ENCODE measurements at regions not wholly inside any gene's neighbourhood (a gene's known extent, or its start where the extent isn't known, plus 50 kb on each side); places are given as distances from the start of the nearest gene placed in this dataset.
A peak's percentile ranks its signal among the peaks of the same experiment; 100 is the strongest.

DNA sequence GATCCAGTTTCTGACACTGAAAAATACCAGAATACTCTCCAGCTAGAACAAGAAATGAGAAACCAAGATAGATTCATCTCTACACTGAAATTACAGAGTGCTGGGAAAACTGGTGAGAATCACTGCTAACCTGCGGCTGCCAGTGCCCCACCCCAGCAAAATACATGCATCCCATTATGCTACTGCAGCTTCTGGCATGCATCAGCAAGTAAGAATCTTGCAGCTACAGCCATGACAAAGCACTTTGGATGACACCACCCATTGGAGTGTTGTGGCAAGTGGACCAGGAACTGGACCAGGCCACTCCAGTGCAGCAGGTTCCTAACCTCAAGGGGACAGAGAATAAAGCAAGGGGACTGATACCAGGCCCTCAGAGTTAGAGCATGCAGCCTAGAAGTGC, 378.8 kb upstream of the ETAA1 start:
- Histone ChIP-seq H4K8ac (ENCODE audit: low read length) (no peak overlapping the region), H3K4me2 (ENCODE audit: low read length, poor library complexity, severe bottlenecking) (no peak overlapping the region), H3K27me3 (ENCODE audit: control insufficient read depth in 1 of 2, insufficient read depth in 1 of 2, low read length in 2 of 2) (no peaks in the 10 kb centered on the region), H2BK120ac (ENCODE audit: low read depth, low read length) (no peak overlapping the region), H2BK12ac (ENCODE audit: low read length in 2 of 2) (peak overlapping the region in 1 of 2 experiments; percentile 42), H3K9ac (ENCODE audit: low read length) (no peak overlapping the region), H3K27ac (ENCODE audit: low read length, poor library complexity, severe bottlenecking) (no peak overlapping the region), H2AK5ac (ENCODE audit: low read length, severe bottlenecking) (no peak overlapping the region), H3K23ac (ENCODE audit: low read length in 2 of 2) (no peak overlapping the region), H3K4ac (ENCODE audit: low read depth in 1 of 2, low read length in 2 of 2) (no peak overlapping the region), H3K4me3 (ENCODE audit: insufficient read depth in 1 of 2, low read depth in 1 of 2, low read length in 2 of 2) (no peak overlapping the region), H3K9me3 (ENCODE audit: control insufficient read depth, low read length) (no peaks in the 10 kb centered on the region), H4K91ac (ENCODE audit: low read length) (no peak overlapping the region), H3K79me1 (replicated peaks; ENCODE audit: low read length, poor library complexity, severe bottlenecking) (no peaks in the 10 kb centered on the region), H3K18ac (ENCODE audit: low read depth in 1 of 2, low read length in 2 of 2) (no peak overlapping the region), H2BK15ac (ENCODE audit: low read depth, poor library complexity, severe bottlenecking) (no peak overlapping the region), H2BK5ac (ENCODE audit: low read depth, low read length, poor library complexity, severe bottlenecking) (no peak overlapping the region), H2AFZ (ENCODE audit: low read depth, low read length) (no peak overlapping the region), H3K14ac (ENCODE audit: low read length in 2 of 2) (no peak overlapping the region), H3K4me1 (ENCODE audit: control insufficient read depth, insufficient read depth, low read depth, low read length) (peaks cover 2% of the 10 kb centered on the region), H3K36me3 (ENCODE audit: control insufficient read depth in 1 of 2, insufficient read depth in 2 of 2, low read depth in 1 of 2, low read length in 2 of 2) (no peaks in the 10 kb centered on the region)
- DNase-seq, result no peak
- WGBS, result 100% methylated on average over 1 of the region's 1 CpG

DNA sequence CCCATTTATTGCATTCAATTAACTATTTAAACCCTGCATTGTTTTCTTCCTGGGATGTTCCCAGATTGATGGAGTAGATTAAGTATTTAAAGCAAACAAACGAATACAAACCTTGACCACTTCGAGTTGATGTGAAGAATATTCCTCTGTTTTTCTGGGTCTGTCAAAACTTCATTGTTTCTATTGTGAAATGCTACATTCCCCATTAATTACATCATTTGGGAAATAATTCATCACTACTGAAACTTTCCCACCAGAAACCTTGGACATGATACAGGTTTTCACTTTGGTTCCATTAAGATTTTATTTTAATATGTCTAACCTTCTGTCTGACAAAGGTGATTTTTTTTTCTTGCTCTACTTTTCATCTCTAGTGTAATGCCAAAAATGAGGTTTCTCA, 365.1 kb upstream of the ETAA1 start:
- H3K23ac ChIP-seq (ENCODE audit: low read length in 2 of 2), result no peak overlapping the region
- no peaks in the 10 kb centered on the region for H3K27me3 ChIP-seq (ENCODE audit: control insufficient read depth in 1 of 2, insufficient read depth in 1 of 2, low read length in 2 of 2)
- 93% methylated on average over 2 of the region's 2 CpGs for WGBS
- no peak overlapping the region for H3K4ac ChIP-seq (ENCODE audit: low read depth in 1 of 2, low read length in 2 of 2)
- no peak overlapping the region for H2BK12ac ChIP-seq (ENCODE audit: low read length in 2 of 2)
- H2BK120ac ChIP-seq (ENCODE audit: low read depth, low read length), result no peak overlapping the region
- DNase-seq, result no peak
- H2AFZ ChIP-seq (ENCODE audit: low read depth, low read length), result no peak overlapping the region
- H4K8ac ChIP-seq (ENCODE audit: low read length), result no peak overlapping the region
- no peak overlapping the region for H2BK5ac ChIP-seq (ENCODE audit: low read depth, low read length, poor library complexity, severe bottlenecking)
- no peak overlapping the region for H3K14ac ChIP-seq (ENCODE audit: low read length in 2 of 2)
- H3K36me3 ChIP-seq (ENCODE audit: control insufficient read depth in 1 of 2, insufficient read depth in 2 of 2, low read depth in 1 of 2, low read length in 2 of 2), result no peaks in the 10 kb centered on the region
- H3K27ac ChIP-seq (ENCODE audit: low read length, poor library complexity, severe bottlenecking), result no peak overlapping the region
- H2BK15ac ChIP-seq (ENCODE audit: low read depth, poor library complexity, severe bottlenecking), result no peak overlapping the region
- H4K91ac ChIP-seq (ENCODE audit: low read length), result no peak overlapping the region
- no peaks in the 10 kb centered on the region for H3K4me1 ChIP-seq (ENCODE audit: control insufficient read depth, insufficient read depth, low read depth, low read length)
- no peak overlapping the region for H2AK5ac ChIP-seq (ENCODE audit: low read length, severe bottlenecking)
- no peak overlapping the region for H3K18ac ChIP-seq (ENCODE audit: low read depth in 1 of 2, low read length in 2 of 2)
- H3K9ac ChIP-seq (ENCODE audit: low read length), result no peak overlapping the region
- H3K79me1 ChIP-seq (replicated peaks; ENCODE audit: low read length, poor library complexity, severe bottlenecking), result no peaks in the 10 kb centered on the region
- no peaks in the 10 kb centered on the region for H3K9me3 ChIP-seq (ENCODE audit: control insufficient read depth, low read length)
- H3K4me3 ChIP-seq (ENCODE audit: insufficient read depth in 1 of 2, low read depth in 1 of 2, low read length in 2 of 2), result no peak overlapping the region
- no peak overlapping the region for H3K4me2 ChIP-seq (ENCODE audit: low read length, poor library complexity, severe bottlenecking)

DNA sequence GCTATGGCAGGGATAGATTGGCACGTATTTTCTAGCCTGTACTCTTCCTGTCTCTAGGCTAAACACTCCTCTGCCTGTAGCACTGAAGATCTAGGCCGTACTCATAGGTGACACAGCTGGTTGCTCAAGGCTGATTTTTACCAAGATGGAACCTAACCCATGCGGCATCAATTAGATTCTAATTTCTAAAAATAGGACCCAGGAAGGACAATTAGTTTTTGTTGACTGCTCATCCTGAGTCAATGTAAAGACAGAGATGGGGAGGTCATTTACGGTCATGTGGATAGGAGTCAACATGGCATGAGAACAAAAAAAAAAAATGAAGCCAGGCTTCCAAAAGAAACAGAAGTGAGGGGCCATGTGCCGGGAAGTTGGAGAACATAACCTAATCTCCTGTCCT, 360.7 kb upstream of the ETAA1 start:
- H4K8ac ChIP-seq (ENCODE audit: low read length), result no peak overlapping the region
- 99% methylated on average over 5 of the region's 5 CpGs for WGBS
- H2BK120ac ChIP-seq (ENCODE audit: low read depth, low read length), result no peak overlapping the region
- no peaks in the 10 kb centered on the region for H3K27me3 ChIP-seq (ENCODE audit: control insufficient read depth in 1 of 2, insufficient read depth in 1 of 2, low read length in 2 of 2)
- no peak overlapping the region for H3K4me3 ChIP-seq (ENCODE audit: insufficient read depth in 1 of 2, low read depth in 1 of 2, low read length in 2 of 2)
- H3K9me3 ChIP-seq (ENCODE audit: control insufficient read depth, low read length), result no peaks in the 10 kb centered on the region
- no peak overlapping the region for H2BK15ac ChIP-seq (ENCODE audit: low read depth, poor library complexity, severe bottlenecking)
- H3K9ac ChIP-seq (ENCODE audit: low read length), result no peak overlapping the region
- no peak for DNase-seq
- no peak overlapping the region for H2AFZ ChIP-seq (ENCODE audit: low read depth, low read length)
- no peak overlapping the region for H3K27ac ChIP-seq (ENCODE audit: low read length, poor library complexity, severe bottlenecking)
- H3K14ac ChIP-seq (ENCODE audit: low read length in 2 of 2), result no peak overlapping the region
- no peaks in the 10 kb centered on the region for H3K4me1 ChIP-seq (ENCODE audit: control insufficient read depth, insufficient read depth, low read depth, low read length)
- H3K79me1 ChIP-seq (replicated peaks; ENCODE audit: low read length, poor library complexity, severe bottlenecking), result no peaks in the 10 kb centered on the region
- no peak overlapping the region for H4K91ac ChIP-seq (ENCODE audit: low read length)
- no peak overlapping the region for H2AK5ac ChIP-seq (ENCODE audit: low read length, severe bottlenecking)
- no peak overlapping the region for H2BK12ac ChIP-seq (ENCODE audit: low read length in 2 of 2)
- H3K4me2 ChIP-seq (ENCODE audit: low read length, poor library complexity, severe bottlenecking), result no peak overlapping the region
- no peak overlapping the region for H3K4ac ChIP-seq (ENCODE audit: low read depth in 1 of 2, low read length in 2 of 2)
- no peak overlapping the region for H3K23ac ChIP-seq (ENCODE audit: low read length in 2 of 2)
- H2BK5ac ChIP-seq (ENCODE audit: low read depth, low read length, poor library complexity, severe bottlenecking), result no peak overlapping the region
- no peak overlapping the region for H3K18ac ChIP-seq (ENCODE audit: low read depth in 1 of 2, low read length in 2 of 2)
- no peaks in the 10 kb centered on the region for H3K36me3 ChIP-seq (ENCODE audit: control insufficient read depth in 1 of 2, insufficient read depth in 2 of 2, low read depth in 1 of 2, low read length in 2 of 2)

DNA sequence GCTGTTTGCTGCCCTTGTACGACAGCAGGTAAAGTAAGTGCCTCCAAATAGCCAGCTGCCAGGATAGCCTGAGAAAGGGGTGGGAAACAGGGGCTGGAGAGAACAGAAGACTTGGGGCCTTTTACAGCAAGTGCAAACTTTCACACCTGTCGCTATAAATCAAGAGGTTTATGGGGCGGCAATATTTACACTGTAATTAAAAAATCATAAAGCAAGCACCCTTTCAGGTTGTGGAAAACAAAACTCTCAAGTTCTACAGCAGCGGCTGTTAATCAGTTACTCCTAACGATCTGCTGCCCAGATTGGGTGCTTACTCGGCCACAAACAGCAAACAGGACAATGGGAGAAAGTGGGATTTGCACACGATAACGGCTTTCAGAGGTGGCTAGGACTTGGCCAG, 359.5 kb upstream of the ETAA1 start:
- no peak overlapping the region for H3K4me3 ChIP-seq (ENCODE audit: insufficient read depth in 1 of 2, low read depth in 1 of 2, low read length in 2 of 2)
- no peak overlapping the region for H3K9ac ChIP-seq (ENCODE audit: low read length)
- H3K23ac ChIP-seq (ENCODE audit: low read length in 2 of 2), result no peak overlapping the region
- no peak overlapping the region for H2BK12ac ChIP-seq (ENCODE audit: low read length in 2 of 2)
- no peak overlapping the region for H3K4ac ChIP-seq (ENCODE audit: low read depth in 1 of 2, low read length in 2 of 2)
- H3K4me2 ChIP-seq (ENCODE audit: low read length, poor library complexity, severe bottlenecking), result peak overlapping the region; percentile 12
- H3K79me1 ChIP-seq (replicated peaks; ENCODE audit: low read length, poor library complexity, severe bottlenecking), result no peaks in the 10 kb centered on the region
- H3K36me3 ChIP-seq (ENCODE audit: control insufficient read depth in 1 of 2, insufficient read depth in 2 of 2, low read depth in 1 of 2, low read length in 2 of 2), result no peaks in the 10 kb centered on the region
- no peak overlapping the region for H2BK15ac ChIP-seq (ENCODE audit: low read depth, poor library complexity, severe bottlenecking)
- WGBS, result 91% methylated on average over 8 of the region's 8 CpGs
- no peak overlapping the region for H3K18ac ChIP-seq (ENCODE audit: low read depth in 1 of 2, low read length in 2 of 2)
- H4K8ac ChIP-seq (ENCODE audit: low read length), result no peak overlapping the region
- no peak overlapping the region for H2AFZ ChIP-seq (ENCODE audit: low read depth, low read length)
- no peaks in the 10 kb centered on the region for H3K27me3 ChIP-seq (ENCODE audit: control insufficient read depth in 1 of 2, insufficient read depth in 1 of 2, low read length in 2 of 2)
- H4K91ac ChIP-seq (ENCODE audit: low read length), result no peak overlapping the region
- H2AK5ac ChIP-seq (ENCODE audit: low read length, severe bottlenecking), result no peak overlapping the region
- no peaks in the 10 kb centered on the region for H3K4me1 ChIP-seq (ENCODE audit: control insufficient read depth, insufficient read depth, low read depth, low read length)
- no peak overlapping the region for H2BK120ac ChIP-seq (ENCODE audit: low read depth, low read length)
- H3K9me3 ChIP-seq (ENCODE audit: control insufficient read depth, low read length), result no peaks in the 10 kb centered on the region
- DNase-seq, result no peak
- H2BK5ac ChIP-seq (ENCODE audit: low read depth, low read length, poor library complexity, severe bottlenecking), result no peak overlapping the region
- H3K14ac ChIP-seq (ENCODE audit: low read length in 2 of 2), result no peak overlapping the region
- no peak overlapping the region for H3K27ac ChIP-seq (ENCODE audit: low read length, poor library complexity, severe bottlenecking)

Data from mesenchymal stem cell (in vitro differentiated cells and primary cell).